Esophagus squamous epithelium (tissue), 5 donors: ENCODE measurements at regions not wholly inside any gene's neighbourhood (a gene's known extent, or its start where the extent isn't known, plus 50 kb on each side); places are given as distances from the start of the nearest gene placed in this dataset.

Experiments used
- DNase-seq: peaks from one replicate; lab custom pipeline; 2025; lab: John Stamatoyannopoulos, UW
- H3K27ac ChIP-seq, 4 donors: fragments of 200-600 bp; sonication (generic); one replicate each; pipeline ENCODE4 v1.5.1; 2016 to 2019; ENCODE audit warnings: mild to moderate bottlenecking in 1 of 4
- H3K27me3 ChIP-seq, 4 donors: fragments of 200-600 bp; sonication (generic); 1 replicate in 3 of 4; 2 replicates in 1 of 4; pipeline versions ENCODE4 v1.5.1 to v1.6.0; 2017 to 2021; ENCODE audit warnings: antibody characterized with exemption in 1 of 4
- H3K36me3 ChIP-seq, 3 donors: fragments of 200-600 bp; sonication (generic); one replicate each; pipeline ENCODE4 v1.5.1; 2016 to 2019
- H3K4me1 ChIP-seq, 3 donors: fragments of 200-600 bp; sonication (generic); one replicate each; pipeline ENCODE4 v1.5.1; 2017 to 2019
- H3K4me3 ChIP-seq, 4 donors: fragments of 200-600 bp; sonication (generic); 1 replicate in 3 of 4; 2 replicates in 1 of 4; pipeline ENCODE4 v1.5.1; 2016 to 2019; ENCODE audit warnings: mild to moderate bottlenecking in 2 of 4, moderate library complexity in 1 of 4
- H3K9me3 ChIP-seq, 3 donors: fragments of 200-600 bp; sonication (generic); one replicate each; pipeline ENCODE4 v1.5.1; 2016 to 2019
- POLR2A ChIP-seq, 4 donors: fragments of 450-650 bp; IDR thresholded peaks; one replicate each; pipeline ENCODE4 v1.6.1; 2017; ENCODE audit warnings: antibody characterized with exemption in 4 of 4, mild to moderate bottlenecking in 4 of 4, moderate library complexity in 3 of 4
- WGBS, 2 donors: methylation state at CpG; one replicate each; pipeline ENCODE4 v1.1.5; 2018; 5-methylcytosine and 5-hydroxymethylcytosine counted together
- intact Hi-C: fragments of 100-400 bp; cut with DNase I; formaldehyde crosslinking; loops from one replicate; pipeline ENCODE4 v1.15.0; 2022
- TF ChIP-seq, protein P1 (sequence below), 6 experiments: fragments of 450-650 bp in 4 of 6; fragments of 200-600 bp in 2 of 6; sonication (generic) in 2 of 6; IDR thresholded peaks; one replicate each; pipeline ENCODE4 v1.5.1; 2016 to 2019; ENCODE audit warnings: antibody characterized with exemption in 6 of 6, mild to moderate bottlenecking in 4 of 6, moderate library complexity in 4 of 6
- donor health status: DM: yes; HTN: yes; CAD: no.

DNA sequence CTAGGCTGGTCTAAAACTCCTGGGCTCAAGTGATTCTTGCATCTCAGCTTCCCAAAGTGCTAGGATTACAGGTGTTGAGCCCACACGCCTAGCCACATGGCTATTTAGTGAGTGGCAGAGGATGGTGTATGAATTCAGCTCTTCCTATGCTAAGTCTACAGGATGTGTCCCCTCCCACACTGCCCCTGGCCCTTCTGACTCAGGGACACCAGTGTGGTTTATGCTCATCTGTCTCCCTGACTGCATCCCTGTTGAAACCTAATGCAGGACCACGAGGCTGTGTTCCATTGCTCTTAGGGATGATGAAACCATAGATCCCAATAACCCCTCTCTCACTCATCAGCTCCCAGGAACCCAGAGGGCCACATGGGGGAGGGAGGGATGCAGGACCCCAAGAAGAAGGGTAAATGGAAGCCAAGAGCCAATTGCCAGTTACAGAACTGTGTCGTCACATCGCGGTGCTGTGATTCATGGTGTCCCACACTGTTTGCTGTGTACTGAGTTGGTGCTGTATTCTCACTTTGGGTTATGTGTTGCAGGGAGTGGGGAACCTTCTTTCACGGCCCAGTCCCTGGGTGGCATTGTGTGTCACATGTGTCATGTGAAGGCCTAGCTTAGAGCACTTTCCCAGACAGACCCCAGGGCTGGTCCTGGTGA is 102.9 kb upstream of the HAAO start:
- H3K36me3 ChIP-seq: no peaks in the 10 kb centered on the region
- TF ChIP-seq POLR2A (IDR thresholded peaks at IDR 0.05): no peak
- TF ChIP-seq, protein P1, sequence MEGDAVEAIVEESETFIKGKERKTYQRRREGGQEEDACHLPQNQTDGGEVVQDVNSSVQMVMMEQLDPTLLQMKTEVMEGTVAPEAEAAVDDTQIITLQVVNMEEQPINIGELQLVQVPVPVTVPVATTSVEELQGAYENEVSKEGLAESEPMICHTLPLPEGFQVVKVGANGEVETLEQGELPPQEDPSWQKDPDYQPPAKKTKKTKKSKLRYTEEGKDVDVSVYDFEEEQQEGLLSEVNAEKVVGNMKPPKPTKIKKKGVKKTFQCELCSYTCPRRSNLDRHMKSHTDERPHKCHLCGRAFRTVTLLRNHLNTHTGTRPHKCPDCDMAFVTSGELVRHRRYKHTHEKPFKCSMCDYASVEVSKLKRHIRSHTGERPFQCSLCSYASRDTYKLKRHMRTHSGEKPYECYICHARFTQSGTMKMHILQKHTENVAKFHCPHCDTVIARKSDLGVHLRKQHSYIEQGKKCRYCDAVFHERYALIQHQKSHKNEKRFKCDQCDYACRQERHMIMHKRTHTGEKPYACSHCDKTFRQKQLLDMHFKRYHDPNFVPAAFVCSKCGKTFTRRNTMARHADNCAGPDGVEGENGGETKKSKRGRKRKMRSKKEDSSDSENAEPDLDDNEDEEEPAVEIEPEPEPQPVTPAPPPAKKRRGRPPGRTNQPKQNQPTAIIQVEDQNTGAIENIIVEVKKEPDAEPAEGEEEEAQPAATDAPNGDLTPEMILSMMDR (IDR thresholded peaks at IDR 0.05): no peak
- H3K9me3 ChIP-seq: no peaks in the 10 kb centered on the region
- intact Hi-C loops: no loop called here
- 79 to 100% methylated on average over 4 to 5 of the region's 6 CpGs for WGBS, 2 donors
- no peak for DNase-seq
- peaks cover 0 to 19% (median 13%) of the 10 kb centered on the region in 3 donors for H3K4me1 ChIP-seq
- no peak overlapping the region for H3K27ac ChIP-seq
- H3K27me3 ChIP-seq: no peaks in the 10 kb centered on the region
- no peak overlapping the region for H3K4me3 ChIP-seq

DNA sequence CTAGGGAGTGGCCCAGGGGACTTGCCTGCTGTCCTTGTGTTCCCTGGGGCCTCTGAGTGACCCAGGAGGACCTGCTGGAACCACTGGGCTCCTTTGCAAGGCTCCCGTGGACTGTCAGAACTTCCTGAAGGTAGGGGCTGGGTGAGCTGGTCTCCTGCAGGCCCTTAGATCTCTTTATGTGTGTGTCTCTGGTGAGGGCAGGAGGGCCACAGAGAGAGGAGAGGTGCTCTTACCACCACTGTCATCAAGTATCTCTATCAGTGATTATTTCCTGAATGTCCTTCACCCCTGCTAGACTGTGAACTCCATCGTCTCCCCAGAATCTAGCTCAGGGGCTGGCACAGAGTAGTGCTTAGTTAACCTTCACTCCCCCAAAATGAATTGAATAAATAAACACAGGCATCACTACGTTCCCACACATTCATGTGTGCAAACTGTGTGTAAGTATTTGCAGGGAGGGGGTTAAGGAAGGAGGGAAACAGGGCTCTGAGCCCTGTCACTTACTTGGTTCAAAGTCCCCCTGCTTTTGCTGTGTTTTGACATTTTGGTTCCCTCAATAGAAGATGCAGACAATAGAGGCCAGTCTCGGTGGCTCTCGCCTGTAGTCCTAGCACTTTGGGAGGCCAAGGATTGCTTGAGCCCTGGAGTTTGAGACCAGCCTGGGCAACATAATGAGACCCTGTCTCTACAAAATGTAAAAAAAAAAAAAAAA is 100.8 kb upstream of the HAAO start:
- no peaks in the 10 kb centered on the region for H3K9me3 ChIP-seq
- 74 to 93% methylated on average over 3 to 4 of the region's 5 CpGs for WGBS, 2 donors
- DNase-seq: no peak
- H3K4me3 ChIP-seq: no peak overlapping the region
- H3K27ac ChIP-seq: no peak overlapping the region
- no peak for TF ChIP-seq POLR2A (IDR thresholded peaks at IDR 0.05)
- TF ChIP-seq, protein P1 (IDR thresholded peaks at IDR 0.05): no peak
- no peaks in the 10 kb centered on the region for H3K27me3 ChIP-seq
- no peaks in the 10 kb centered on the region for H3K36me3 ChIP-seq
- intact Hi-C loops: no loop called here
- peaks cover 0 to 19% (median 13%) of the 10 kb centered on the region in 3 donors for H3K4me1 ChIP-seq

DNA sequence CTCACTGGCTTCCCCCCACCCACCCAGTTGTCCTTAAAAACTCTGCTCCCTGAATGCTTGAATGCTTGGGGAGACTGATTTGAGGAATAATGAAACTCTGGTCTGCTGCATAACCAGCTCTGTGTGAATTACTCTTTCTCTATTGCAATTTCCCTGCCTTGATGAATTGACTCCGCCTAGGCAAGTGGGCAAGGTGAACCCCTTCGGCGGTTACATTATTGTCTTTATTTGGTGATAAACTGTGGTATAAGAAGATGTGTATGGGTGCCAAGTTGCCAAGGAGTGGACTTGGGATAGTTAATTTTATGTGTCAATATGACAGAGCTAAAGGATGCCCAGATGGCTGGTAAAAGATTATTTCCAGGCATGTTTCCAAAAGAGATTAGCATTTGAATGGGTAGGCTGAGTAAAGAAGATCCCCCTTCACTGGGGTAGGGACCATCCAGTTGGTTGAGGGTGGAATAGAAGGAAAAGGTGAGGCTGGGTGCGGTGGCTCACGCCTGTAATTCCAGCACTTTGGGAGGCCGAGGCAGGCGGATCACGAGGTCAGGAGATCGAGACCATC is 98.5 kb upstream of the HAAO start:
- TF ChIP-seq, protein P1 (IDR thresholded peaks at IDR 0.05): no peak
- TF ChIP-seq POLR2A (IDR thresholded peaks at IDR 0.05): no peak
- WGBS, 2 donors: 87 to 93% methylated on average over 9 of the region's 9 CpGs
- Histone ChIP-seq H3K9me3 (no peaks in the 10 kb centered on the region), H3K27ac (no peak overlapping the region), H3K27me3 (no peaks in the 10 kb centered on the region), H3K4me3 (no peak overlapping the region), H3K4me1 (peaks cover 0 to 7% (median 0%) of the 10 kb centered on the region in 3 donors), H3K36me3 (no peaks in the 10 kb centered on the region)
- intact Hi-C loops: no loop called here
- DNase-seq: no peak

DNA sequence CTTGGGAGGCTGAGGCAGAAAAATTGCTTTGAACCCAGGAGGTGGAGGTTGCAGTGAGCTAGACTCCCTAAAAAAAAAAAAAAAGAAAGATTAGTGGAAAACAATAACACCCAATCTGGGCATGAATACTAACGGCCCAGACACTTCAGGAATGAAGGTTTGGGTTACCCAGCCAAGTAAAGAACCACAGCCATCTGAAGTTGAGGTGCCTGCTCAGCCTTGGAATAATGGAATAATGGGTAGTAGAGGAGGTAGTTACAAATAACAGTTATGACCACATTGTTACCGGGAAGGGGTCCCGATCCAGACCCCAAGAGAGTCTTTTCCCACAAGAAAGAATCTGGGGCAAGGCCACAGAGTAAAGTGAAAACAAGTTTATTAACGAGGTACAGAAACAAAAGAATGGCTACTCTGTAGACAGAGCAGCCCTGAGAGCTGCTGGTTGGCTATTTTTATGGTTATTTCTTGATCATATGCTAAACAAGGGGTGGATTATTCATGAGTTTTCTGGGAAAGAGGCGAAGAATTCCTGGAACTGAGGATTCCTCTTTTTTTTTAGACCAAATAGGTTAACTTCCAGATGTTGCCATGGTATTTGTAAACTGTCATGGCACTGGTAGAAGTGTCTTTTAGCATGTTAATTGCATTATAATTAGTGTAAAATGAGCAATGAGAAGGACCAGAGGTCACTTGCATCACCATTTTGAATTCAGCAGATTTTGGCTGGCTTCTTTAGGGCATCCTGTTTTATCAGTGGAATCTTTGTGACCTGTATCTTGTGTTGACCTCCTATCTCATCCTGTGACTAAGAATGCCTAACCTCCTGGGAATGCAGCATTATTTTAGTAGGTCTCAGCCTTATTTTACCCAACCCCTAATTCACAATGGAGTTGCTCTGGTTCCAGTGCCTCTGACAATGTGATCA is 96.2 kb upstream of the HAAO start:
- no peaks in the 10 kb centered on the region for H3K9me3 ChIP-seq
- DNase-seq: no peak
- intact Hi-C loops: no loop called here
- H3K36me3 ChIP-seq: no peaks in the 10 kb centered on the region
- peaks cover 0 to 7% (median 0%) of the 10 kb centered on the region in 3 donors for H3K4me1 ChIP-seq
- TF ChIP-seq POLR2A (IDR thresholded peaks at IDR 0.05): no peak
- TF ChIP-seq, protein P1 (IDR thresholded peaks at IDR 0.05): no peak
- no peaks in the 10 kb centered on the region for H3K27me3 ChIP-seq
- no peak overlapping the region for H3K27ac ChIP-seq
- 69 to 80% methylated on average over 5 of the region's 5 CpGs for WGBS, 2 donors
- no peak overlapping the region for H3K4me3 ChIP-seq
